Glomerular visceral epithelial cell (primary cell): ENCODE measurements at regions not wholly inside any gene's neighbourhood (a gene's known extent, or its start where the extent isn't known, plus 50 kb on each side); places are given as distances from the start of the nearest gene placed in this dataset.
A peak's percentile ranks its signal among the peaks of the same experiment; 100 is the strongest.
"Not testable (repeated sequence)": the region's sequence is repeated elsewhere in the genome, so short reads cannot be mapped to it uniquely, and the experiment has no call there.

Experiments used
- DNase-seq: peaks from one replicate; pipeline ENCODE4 v3.0.0-alpha.2; 2016; ENCODE audit errors: extremely low spot score

DNA sequence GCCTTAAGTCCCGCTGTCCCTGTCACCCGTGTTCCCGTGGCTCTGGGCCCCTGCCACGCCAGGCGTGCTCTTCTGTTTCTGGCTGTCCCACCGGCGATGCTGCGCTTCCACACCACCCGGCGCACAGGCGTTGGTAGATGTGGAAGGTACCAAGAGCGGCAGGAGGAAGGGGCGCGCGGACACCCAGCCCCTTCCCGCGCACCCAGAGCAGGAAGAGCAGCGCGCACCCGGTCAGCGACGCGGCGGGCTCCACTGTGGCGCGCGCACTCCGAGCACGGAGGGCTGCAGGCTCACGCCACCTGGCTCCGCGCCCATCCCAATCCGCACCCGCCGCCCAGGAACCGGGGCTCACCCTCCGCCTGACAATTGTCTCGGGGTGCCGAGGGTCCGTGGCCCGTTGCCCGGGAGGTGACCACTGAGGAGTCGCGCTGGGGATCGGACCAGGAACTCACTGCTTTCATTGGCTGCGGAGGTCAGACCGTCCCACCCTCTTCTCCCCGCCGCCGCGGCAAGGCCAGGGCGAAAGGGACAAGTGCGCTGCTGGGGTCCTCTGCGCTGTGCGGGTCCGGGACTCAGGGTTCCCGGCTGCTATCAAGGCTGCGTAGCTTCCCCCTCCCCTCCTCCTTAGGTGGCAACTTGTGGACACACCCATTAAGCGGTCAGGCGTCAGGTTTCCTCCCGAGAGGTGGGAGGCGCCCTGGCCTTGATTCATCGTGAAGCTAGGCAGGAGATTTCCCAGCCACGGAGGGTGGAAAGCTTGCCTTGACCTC lies 121.6 kb upstream of the ZNF92 start:
- peak; percentile 30 for DNase-seq

DNA sequence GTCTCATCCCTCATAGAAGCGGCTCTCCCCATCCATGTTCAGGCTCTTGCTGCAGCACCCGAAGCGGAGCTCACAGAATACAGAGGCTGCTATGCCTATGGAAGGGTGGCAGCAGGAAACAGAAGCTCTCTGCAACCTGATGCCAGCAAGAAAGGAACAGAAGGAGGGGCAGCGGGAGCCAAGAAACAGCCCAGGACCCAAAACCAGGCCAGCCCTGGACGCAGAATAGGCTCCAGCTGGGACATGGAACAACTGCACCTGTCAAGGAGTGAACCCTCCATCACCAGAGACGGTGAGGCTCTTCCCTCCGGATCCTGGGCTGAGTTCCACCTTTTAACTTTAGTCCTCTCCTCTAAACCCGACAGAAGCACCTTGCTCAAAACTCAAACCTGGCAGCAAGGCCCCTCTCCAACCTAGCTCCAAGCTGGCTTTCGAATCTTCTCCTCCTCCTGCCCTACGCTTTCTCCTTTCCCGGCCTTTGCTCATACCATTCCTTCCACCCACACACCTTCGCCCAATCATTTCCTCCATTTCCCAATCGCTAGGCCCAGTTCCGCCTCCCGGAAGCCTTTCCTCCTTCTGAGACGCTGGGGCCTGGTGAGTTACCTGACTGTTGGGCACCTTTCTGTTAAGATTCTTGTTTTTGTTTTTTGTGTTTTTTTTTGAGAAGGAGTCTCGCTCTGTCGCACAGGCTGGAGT lies 122.8 kb upstream of the ZNF92 start:
- no peak for DNase-seq

DNA sequence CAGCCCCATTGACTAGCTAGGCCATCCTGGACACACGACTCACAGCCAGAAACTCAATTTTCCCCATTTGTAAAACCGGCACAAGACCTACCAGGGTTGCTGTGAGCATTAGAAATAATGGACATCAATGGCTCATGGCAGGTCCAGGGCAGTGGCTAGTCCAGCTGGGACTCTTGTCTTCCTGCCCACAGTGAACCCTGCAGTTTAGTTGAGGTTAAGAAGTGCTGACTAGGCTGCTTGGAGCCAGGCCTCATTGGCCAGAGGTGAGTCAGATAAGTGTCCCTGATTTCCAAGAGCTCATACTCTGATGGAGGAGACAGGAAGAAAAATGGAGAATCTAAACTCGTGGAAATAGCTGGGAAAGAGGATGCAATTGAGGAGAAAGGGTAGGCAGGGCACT lies 123.4 kb upstream of the ZNF92 start:
- no peak for DNase-seq

DNA sequence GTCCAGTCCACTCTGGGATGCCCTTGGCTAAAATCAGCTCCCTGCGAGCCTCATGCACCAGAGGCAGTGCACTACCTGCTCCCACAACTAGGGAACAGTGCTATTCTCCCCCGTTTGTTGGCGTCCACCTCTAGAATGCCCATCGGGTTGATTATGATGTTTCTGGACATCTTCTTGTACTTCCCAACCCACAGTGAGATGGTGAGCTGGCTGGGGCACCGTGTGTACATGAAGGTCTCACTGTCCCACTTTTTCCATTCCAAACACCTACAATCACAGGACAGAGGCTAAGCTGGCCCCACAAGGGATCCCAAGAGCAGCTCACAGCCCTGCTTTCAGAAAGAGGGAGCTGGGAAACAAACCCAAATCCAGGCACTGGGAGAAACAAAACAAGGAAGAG lies 126.2 kb upstream of the ZNF92 start:
- DNase-seq: no peak

DNA sequence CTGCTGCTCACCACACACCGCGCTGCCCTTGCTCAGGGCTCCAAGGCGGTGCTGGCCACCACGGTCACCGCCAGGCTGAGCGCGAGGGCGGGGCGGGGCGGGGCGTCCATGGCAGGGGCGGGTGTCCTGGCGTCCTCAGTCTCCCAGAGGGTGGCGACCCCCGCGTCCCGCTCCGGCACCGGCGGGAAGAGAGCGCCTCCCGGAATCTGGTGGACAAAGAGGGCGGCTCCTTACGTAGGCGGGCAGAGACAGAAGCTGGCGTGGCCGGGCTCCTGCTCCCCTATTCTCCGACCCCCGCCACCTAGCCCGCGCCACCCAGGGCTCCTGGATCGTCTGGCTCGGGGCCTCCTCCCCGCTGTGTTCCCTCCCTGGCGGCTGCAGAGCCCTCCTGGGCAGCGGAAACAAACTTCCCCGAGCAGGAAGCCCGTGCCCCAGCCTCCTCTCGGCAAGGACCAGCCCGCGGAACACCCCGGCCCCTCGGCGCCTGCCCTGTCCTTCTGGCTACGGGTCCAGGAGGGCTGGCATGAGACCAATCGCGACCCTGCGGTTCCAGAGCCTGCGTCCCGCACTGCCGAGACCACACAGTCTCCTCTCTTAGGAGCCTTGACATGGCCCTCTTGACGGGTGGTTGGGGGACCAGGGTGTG lies 133.8 kb upstream of the ZNF92 start:
- no peak for DNase-seq

DNA sequence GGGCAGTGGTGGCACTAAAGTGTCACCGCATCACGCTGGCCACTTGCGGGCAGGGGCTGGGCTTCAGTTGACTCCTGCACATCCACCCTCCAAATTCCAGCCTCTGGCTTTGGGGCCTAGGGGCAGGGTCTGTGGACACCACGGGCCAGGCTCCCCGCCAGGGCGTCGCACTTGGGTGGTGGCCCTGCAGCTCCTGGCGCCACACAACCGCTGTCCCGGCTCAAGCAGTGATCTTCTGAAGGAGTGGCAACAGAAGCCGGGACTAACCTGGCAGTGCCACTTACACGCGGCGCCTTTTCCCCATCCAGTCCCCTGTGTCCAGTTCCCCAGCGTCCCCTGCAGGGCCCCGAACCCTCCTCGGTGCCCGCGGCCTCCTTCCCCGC lies 134.3 kb upstream of the ZNF92 start:
- DNase-seq: no peak

DNA sequence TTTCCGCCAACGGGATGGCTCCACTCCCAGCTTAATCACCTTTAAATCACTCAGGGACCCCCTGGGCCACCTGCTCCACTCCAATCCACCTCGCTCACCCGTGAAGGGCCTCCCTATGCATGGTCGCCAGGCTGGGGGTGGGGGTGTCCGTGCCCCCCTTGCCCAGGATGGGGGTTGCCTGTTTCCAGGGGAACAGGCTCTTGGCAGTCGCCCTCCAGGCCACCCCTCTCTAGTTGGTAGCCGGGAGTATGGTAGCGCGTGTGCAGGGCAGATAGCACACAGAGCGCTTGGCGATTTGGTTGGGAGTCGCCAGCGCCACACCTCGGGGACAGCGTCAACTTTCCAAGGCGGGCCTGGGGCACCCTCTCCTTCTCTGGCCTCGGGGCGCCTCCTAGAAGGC lies 134.9 kb upstream of the ZNF92 start:
- no peak for DNase-seq

DNA sequence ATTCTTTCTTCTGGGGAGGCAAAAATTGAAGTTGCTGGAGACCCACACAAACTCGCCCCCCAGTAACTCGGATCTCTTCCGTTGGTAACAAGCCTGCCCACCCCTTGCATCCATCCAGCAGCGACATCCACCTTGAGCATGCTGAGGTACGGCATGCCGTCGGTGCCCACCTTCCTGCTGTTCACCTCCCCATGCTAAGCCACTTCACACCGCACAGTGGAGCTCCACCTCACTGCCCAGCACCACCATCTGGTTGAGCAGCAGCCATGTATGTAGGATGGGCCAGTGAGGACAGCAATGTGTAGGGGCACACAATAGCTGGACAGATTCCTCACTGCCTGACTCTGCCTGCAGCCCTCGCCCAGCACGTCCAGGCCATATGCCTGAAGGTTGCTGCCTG lies 138.1 kb upstream of the ZNF92 start:
- DNase-seq: no peak

DNA sequence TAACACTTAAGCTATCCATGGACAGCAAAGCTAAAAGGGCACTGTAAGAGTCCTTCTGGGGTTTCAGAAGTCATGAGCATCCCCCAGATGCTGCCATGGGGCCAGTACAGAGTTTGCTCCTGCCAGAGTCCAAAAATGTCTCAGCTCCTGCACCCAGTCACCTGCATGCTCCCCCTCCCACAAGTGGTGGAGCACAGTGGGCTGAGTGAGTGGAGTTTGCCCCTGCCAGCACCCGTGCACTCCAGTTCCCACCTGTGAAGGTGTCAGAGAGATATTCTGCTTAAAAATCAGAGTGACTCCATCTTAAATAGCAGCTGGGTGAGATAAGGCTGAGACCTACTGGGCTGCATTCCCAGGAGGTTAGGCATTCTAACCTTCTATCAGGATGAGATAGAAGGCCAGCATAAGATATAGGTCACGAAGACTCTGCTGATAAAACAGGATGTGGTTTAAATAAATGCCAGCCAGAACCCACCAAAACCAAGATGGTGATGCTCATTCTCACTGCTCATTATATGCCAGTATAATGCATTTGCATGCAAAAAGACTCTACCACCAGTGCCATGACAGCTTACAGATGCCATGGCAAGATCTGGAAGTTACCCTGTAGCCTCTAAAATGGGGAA lies 140.1 kb upstream of the ZNF92 start:
- DNase-seq: peak; percentile 43

DNA sequence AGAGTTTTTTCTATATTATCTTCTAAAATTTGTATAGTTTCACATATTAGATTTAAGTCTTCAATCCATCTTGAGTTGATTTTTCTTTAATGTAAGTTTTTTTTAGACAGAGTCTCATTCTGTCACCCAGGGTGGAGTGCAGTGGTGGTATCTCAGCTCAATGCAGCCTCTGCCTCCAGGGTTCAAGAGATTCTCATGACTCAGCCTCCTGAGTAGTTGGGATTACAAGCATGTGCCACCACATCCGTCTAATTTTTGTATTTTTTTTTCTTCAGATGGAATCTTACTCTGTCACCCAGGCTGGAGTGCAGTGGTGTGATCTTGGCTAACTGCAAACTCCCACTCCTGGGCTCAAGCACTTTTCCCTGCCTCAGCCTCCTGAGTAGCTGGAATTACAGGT lies 143.4 kb upstream of the ZNF92 start:
- no peak for DNase-seq

DNA sequence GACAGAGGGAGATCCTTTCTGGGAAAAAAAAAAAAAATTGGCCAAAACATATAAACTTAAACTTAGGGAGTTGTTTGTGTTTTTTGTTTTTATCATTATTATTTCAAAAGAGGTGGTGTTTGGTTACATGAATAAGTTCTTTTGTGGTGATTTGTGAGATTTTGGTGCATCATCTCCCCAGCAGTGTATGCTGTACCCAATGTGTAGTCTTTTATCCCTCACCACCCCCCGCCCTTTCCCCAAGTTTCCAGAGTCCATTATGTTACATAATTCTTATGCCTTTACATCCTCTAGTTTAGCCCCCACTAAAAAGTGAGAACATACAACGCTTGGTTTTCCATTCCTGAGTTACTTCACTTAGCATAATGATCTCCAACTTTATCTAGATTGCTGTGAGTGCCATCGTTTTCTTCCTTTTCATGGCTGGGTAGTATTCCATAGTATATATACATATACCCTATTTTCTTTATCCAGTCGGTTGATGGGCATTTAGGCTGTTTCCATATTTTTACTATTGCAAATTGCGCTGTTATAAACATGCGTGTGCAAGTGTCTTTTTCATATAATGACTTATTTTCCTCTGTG lies 148.1 kb upstream of the ZNF92 start:
- no peak for DNase-seq

DNA sequence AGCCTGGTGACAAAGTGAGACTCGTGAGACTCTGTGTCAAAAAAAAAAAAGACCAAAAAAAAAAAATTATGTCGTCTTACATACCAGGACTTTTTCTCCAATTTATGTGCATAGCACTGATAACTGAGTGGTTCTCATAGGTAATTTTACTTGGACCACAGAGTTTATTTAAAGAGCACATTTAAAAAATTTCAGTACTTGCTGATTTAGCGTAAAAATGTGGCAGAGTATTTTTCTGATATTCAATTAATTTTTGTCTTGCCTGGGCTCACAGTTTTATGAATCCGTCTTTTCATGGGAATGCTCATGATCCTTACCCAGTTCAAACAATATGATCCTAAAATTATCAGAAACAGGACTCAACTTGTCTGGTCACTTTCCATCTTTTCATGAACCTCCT lies 151.0 kb upstream of the ZNF92 start:
- no peak for DNase-seq

DNA sequence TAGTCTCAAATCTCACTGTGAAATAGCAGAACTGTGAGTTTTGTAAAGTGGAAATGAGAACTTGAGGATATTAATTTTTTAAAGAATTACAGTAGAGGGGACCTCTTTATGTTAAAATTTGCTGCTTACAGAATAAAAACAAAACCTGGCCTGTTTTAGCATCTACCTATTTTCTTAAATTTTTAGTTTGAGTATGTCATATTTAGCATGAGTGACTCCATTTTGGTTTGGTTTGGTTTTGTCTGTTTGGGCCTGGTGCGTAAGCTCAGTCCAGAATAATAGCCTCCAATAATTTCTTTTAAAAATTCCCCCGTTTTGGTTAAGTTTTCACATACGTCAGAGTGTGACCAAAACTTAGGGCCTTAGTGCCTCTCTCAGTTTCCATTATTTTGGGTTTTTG lies 152.0 kb upstream of the ZNF92 start:
- no peak for DNase-seq

DNA sequence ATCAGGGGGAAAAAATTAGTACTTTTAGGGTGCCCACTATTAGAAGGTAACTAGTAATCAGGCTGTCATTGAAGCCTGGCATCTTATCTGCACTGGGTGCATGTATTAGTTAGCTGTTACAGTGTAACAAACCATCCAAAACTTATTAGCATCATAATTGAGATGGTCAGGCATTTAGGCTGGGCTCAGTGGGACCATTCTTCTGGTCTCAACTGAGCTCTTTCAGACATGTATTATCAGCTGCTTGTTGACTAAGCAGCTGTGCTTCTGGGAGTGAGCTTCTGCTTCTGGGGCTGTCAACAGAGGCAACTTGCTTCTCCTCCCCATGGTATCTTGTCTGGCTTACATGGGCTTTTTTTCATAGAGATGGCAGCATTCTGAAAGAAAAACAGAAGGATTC lies 154.0 kb upstream of the ZNF92 start:
- DNase-seq: no peak

DNA sequence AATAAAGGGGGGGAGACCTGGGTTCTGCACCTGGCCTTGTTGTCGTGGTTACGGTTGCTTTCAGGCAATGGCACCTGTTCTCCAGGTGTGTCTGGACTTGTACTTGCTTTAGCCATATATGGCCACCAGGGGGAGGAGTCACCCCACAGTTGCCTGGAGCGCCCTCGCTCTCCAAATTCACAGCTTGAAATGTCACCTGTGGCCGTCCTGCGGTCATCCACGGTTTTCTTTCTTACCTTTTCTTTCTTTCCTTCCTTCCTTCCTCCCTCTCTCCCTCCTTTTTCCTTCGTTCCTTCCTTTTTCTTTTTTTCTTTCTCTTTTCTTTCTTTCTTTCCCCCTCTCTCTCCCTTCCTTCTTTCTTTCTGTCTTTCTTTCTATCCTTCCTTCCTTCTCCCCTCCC lies 157.2 kb upstream of the ZNF92 start:
- DNase-seq: peak; percentile 31

DNA sequence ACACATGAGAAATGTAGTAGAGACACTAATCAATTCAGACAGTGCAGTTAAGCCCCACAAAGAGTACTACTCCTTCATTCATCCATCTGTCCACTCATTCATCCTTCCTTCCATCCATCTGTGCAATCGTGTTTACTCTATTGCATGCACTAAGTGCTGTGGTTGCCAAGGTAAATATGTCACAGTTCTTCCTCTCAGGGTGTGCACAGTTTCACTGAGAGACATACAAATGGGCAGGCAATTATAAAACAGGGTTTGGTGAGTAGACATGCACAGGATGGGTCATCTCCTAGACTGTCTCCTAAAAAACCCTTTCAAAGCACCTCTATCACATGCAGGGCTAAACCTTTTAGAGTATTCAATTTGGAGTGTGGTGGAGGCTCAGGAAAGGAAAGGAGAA lies 160.4 kb upstream of the ZNF92 start:
- not testable (repeated sequence) for DNase-seq

DNA sequence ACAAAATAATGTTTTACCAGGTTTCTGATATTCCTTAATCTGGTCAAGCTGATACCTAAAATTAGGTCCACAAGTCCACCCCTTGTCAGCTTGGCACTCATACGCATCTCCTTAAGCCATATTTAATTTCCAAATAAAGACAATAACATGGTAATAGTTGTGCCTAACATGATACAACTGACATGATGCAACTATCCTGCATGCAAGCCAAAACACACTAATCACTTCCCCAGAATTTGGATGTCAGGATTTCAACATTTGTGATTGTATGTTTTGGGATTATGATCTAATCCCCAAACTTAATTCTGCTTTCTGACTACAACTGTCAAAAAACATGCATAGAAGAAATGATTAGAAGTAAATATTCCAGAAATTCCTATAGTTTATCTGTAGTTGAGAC lies 174.4 kb upstream of the ZNF92 start:
- not testable (repeated sequence) for DNase-seq

DNA sequence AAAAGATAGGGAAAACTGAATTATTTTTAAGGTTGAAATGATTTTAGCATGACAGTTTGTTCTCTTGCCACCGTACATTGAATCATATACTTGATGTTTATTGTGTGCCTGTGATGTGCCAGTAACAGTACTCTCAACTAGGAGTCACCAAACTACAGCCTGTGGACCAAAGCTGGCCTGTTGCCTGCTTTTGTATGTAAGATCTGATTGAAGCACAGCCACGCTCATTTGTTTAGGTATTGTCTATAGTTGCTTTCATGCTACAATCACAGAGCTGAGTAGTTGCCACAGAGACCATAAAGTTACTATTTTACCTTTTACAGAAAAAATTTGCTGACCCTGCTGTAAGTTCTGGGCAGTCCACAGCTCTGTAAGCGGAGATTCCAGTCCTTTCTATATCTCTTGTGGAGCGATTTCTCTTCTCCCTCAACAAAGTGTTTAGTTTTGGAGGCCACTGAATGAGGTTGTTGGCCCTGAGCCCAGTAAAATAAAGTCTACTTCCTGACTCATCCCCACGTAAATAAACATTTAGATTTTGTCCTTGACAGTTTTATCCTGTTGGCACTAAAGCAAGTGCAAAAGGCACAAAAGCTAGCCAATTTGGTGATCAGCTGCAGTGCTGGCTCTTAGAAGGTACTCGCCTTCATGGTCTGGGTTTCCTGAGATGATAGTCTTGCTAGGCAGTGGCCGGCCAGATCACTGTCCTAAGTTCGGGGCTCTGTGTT lies 180.2 kb upstream of the ZNF92 start:
- not testable (repeated sequence) for DNase-seq

DNA sequence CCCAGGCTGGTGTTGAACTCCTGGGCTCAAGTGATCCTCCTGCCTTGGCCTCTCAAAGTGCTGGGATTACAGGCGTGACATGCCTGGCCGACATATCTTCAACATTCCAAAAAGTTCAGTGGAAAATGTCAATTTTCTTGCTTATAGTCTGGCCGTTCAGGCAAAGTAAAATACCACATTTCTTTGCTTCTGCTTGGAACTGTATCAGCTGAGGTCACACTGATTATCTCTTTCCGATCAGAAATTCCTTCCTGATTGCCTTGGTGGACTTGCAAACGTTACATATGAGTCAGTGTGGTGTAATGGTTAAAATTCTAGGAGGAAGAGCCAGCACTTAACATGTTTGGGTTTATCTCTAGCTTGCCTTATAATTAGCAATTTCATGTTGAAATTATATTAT lies 170.6 kb upstream of the ERV3-1 start:
- not testable (repeated sequence) for DNase-seq

DNA sequence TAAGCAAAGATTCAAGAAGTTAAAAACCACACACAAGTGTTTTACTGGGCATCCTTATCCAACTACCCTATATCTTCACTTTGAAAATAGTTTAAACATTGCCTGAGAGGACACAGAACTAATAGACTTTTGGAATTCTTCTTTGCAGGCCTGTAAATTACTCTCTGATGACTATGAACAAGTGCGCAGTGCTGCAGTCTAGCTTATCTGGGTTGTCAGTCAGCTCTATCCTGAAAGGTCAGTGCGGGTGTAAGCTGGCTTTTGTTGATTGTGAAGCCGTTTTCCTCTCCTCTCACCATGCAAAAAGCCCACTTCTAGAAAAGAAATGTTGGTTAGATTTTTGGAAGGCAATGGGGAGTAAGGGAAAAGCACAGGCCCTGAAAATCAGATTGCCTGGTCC lies 143.6 kb upstream of the ERV3-1 start:
- not testable (repeated sequence) for DNase-seq

DNA sequence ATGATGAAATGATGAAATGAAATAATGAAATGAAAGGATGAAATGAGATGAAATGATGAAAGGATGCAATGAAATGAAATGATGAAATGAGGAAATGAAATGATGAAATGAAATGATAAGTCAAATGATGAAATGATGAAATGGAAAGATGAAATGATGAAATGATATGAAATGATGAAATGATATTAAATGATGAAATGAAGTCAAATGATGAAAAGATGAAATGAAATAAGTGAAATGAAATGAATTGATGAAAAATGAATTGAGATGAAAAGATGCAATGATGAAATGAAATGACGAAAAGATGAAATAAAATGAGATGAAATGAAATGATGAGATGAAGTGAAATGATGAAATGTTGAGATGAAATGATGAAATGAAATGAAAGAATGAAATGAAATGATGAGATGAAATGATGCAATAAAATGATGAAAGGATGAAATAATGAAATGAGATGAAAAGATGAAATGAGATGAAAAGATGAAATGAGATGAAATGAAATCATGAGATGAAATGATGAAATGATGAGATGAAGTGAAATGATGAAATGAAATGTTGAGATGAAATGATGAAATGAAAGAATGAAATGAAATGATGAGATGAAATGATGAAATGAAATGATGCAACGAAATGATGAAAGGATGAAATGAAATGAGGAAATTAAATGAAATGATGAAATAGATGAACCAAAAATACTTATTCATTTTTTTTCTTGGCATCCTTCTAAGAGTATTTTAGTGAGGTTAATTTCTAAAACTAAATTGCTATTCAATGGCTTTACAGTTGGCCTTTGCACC lies 139.8 kb upstream of the ERV3-1 start:
- DNase-seq: not testable (repeated sequence)
